HG02759 (cell line): ENCODE measurements at regions not wholly inside any gene's neighbourhood (a gene's known extent, or its start where the extent isn't known, plus 50 kb on each side); places are given as distances from the start of the nearest gene placed in this dataset.

ENCODE experiments used
- ATAC-seq: cut with Tn5 transposase; IDR thresholded peaks from one replicate; pipeline ENCODE4 v1.9.1; 2021; ENCODE audit warnings: mild to moderate bottlenecking, moderate library complexity; ENCODE audit not compliant: unreplicated experiment

- ATAC-seq = no peak
These were observed 58.9 kb upstream of the IFNGR1 start for GRCh38 chr6:137277971-137278637.

- ATAC-seq = no peak
These were observed 53.2 kb upstream of the IFNGR1 start for GRCh38 chr6:137272403-137272802.

GRCh38 chr6:137271245-137272183 lies 52.3 kb upstream of the IFNGR1 start:
- ATAC-seq = no peak

- ATAC-seq = no peak
These were observed 50.6 kb upstream of the IFNGR1 start for GRCh38 chr6:137269803-137270202.

GRCh38 chr6:137269347-137269746 lies 50.2 kb upstream of the IFNGR1 start:
- no peak for ATAC-seq
